Epidermal melanocyte (primary cell): ENCODE measurements at regions not wholly inside any gene's neighbourhood (a gene's known extent, or its start where the extent isn't known, plus 50 kb on each side); places are given as distances from the start of the nearest gene placed in this dataset.

Experiments
- DNase-seq: peaks from one replicate; pipeline ENCODE4 v3.0.0; 2011; ENCODE audit warnings: low spot score; ENCODE audit not compliant: insufficient read length

DNA sequence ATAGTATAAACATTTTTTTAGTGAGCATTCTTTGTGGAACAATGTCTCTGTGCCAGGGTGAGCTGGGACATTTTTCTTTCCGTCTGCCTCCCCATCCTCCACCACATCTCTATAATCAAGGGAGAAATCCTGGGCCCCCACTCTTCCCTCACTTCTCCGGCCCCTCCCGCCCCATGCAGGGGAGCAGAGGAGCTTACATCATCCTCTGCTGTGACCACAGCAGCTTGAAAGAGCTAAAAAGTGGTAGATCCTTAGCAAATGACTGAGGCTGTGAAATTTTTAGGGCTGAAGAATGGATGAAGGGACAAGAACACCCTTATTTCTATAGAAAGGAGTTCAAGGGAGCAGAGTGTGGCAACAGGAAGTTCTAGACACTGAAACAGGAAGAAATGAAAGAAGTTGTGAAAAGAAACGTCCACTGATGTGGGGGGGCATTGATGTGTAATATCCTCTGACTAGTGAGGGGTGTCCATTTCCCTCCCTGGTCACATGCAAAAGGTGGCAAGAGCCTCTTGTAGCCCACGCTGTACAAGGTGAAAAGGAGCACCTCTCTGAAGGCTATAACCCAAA lies 380.3 kb upstream of the JARID2 start:
- no peak for DNase-seq

DNA sequence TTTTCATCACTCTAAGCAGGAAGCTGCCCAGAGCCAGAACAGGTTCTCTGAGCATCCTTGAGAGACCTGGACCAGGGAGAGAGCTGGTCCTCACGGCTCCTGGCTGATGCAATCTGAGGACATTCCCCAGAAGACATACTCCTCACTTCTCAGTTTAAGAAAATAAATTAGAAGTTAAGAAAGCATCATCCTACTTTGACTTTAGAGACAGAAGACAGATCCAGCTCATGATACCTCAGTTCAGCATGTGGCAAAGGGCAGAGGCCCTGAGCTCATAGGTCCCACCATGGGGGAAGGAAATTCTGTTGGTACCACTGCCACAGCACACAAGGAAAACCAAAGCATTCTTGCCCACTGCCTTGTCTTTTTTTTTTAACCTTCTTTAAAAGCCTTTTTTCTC lies 378.1 kb upstream of the JARID2 start:
- DNase-seq, result no peak

DNA sequence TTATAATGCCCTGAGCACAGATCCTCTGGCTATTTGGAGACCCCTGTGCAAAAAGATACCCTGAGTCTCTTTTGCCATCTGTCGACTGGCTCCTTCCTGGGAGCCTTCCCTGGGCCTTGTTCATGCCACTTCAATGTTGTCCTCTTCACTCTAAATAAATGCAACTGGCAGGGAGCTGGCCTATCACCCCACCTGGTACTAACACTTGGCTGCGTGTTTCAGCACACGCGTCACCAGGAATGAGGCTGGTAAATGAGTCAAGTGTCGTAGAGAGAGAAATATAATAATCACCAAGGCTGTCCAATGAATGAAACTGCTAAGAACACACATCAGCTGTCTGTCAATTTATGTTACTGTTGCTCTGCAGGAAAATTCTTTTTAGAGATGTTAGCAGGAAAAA lies 374.6 kb upstream of the JARID2 start:
- DNase-seq, result no peak

DNA sequence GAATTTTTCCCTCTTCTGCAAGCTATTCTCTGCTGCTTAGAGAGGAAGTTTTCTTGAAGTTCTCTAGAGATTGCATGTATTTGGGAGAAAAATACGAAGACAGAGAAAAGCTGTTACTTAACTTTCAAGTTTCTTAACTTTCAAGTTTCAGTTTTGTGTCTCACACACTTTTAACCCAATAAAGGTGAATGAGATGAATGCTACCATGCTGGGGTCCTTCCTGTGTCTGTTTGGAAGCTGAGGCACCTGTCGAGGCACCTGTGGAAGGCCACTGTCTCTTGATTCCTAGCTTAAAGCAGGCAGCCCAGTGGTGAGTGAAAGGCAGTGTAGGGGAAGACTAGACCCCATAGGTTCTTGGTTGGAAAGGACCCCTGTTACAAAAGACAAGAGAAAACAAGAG lies 372.8 kb upstream of the JARID2 start:
- DNase-seq, result no peak

DNA sequence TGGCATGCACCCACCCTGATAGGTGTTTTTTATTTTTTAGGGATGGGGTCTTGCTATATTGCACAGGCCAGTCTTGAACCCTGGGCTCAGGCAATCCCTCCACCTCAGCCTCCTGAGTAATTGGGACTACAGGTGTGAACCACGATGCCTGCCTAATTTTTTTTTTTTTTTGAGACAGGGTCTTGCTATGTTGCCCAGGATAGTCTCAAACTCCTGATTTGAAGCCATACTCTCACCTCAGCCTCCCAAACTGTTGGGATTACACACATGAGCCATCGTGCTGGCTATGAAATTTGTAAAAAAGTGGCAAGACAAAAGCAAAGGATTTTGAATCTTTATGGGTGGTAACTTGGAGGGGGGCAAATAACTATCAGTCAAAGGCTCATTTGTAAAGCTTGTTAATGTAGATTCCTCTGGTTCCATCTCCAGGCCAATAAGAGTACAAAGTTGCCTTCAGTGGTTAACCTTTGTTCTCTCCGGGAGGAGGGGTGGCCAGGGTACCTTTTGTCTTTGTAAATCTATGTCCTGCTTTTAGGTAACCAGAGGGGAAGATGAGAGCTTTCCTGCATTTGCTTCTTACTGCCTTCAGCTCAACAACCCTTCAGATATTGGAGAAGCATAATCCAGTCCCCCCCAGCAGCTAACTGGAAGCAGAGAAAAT lies 372.0 kb upstream of the JARID2 start:
- no peak for DNase-seq

DNA sequence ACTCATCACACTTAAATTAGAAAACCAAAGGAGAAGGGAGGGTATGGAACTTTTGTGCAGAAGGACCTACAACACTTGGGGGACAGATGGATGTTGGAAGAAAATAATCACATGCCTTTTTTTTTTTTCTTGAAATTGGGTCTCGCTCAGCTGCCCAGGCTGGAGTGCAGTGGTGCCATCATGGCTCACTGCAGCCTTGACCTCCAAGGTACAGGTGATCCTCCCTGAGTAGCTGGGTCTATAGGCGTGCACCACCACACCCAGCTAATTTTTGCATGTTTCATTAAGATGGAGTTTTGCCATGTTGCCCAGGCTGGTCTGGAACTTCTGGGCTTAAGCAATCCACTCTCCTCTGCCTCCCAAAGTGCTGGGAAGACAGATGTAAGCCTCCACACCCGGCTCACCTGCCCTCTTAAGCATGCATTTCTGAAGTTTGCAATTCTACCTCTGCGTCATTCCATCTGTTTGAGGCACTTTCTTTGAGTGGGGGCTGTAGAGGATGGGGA lies 370.8 kb upstream of the JARID2 start:
- DNase-seq, result no peak

DNA sequence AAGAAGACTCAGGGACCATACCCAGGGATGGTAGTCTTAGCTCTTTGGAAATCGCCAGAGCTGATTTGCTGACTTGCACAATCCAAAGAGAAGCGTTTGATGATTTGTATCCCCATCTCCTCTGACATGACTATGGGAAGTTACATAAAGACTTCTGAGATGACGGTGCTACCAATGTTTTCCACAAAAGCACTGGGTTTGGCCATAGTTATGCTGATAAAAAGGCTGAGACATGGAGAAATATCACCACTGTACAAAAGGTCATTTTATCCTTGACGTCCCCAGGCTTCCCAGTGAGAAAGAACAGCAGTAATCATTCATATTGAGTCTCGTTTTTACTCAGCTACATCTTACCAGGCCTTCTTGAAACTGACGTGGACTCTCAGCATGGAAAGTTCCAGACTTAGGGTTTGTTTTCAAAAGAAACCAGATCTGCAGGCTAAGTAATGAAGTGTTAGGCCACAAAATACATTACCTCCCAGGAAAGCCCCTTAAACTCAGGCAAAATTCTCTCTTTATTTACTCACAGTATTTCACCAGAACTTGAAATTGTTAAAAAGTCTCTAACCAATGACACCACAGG lies 370.3 kb upstream of the JARID2 start:
- no peak for DNase-seq

DNA sequence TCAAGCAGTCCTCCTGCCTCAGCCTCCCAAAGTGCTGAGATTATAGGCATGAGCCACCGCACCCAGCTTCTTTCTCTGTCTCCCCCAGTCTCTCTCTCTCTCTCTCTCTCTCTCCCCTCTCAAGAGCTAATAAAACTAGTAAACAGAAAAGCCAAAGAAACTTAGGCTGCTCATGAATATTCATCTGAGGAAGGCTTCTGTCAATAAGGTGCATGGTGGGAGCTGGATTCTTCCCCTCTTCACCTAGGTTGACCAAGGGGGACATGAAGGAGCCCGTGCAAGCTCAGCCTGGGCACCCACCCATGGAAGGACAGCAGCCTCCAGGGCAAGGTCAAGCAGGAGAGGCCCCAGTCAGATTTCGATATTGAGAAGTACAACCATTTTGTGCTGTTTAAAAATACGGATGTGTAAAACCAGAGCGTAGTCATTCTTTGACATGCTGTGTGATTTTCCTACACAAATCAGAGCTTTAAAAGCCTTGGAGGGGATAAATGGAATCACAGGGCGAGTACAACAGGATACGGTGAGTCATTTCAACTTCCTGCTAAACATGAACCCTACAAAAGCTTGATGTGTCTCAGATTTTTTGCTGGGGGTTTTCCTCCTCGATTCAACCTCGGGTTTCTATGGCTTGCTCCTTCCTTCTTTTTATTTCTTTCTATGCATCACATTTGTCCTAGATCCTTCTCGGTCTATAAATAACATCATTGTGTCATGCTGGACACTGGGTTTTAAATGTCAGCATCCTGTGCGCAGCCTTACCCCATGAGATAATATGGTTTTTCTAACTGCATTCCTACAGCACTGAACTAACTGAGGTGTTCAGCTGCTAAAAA lies 368.9 kb upstream of the JARID2 start:
- no peak for DNase-seq

DNA sequence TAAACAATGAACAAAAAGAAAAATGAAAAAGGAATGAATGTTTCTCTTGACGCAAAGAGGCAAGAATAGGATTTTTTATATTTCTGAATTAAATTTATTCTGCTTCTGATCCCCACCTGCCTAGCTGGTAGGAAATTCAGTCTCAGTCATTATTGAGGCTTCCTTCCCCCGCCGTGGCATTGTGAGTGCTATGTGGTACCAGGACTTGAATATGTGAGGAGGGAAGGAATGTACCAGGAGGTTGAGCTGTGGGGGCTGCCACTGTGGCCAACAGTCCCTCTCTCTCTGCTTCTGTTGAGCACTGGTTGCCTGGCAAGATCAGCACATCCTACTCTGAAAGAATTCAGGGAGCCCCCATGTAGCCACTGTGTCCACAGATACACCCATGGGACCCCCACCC lies 368.1 kb upstream of the JARID2 start:
- DNase-seq, result no peak

DNA sequence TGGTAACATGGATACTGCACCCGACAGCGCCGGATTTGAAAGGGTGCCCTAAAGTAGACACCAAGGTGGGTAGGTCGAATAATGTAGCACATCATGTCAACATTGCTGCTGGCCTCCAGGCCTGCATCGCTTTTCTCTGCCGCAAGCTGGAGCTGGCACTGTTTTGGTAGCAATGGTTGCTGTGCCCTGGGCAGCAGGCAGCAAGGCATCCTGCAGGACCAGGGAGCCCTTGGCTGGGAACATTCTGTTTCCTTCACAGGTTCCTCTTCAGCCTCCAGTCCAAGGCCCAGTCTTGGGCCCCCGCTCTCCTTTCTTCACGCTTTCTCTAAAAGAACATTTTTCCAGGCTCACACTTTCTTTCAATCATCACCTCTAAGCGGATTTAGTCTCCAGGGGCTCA lies 365.8 kb upstream of the JARID2 start:
- no peak for DNase-seq

DNA sequence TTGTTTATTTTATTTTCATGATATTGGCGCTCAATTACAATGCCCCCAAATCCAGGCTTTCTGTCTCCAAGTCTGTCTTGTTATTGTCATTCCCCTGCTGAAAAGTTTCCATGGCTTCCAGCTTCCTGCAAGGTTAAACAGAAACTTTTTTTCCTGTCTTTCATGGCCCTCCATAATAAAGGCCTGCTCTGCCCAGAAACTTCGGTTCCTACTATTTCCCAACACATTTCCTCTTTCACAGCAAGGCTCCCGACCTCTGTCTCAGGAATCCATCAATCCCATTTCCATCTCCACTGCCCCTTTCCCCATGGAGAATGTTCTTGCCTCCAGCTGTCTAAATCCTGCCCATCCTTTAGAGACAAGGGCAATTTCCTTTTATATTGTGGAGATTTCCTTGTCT lies 365.2 kb upstream of the JARID2 start:
- DNase-seq, result no peak

DNA sequence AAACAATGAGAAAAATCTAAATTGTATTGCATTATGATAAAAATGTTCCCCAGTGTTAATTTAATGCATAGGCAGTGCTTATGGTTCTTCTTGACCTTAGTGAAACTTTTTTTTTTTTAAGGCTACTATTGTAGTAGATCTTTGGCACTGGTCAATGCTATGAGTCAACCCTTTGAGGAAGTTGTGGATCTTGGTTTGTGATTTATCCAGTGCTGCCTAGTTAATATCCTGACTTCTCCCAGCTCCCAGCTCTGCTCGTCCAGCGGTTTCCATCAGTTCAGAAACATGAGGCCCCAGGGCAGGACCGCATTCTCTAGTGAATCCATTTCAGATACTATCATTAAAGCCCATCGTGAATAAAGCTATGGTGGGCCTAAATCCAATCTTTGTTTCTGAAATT lies 364.5 kb upstream of the JARID2 start:
- DNase-seq, result no peak

DNA sequence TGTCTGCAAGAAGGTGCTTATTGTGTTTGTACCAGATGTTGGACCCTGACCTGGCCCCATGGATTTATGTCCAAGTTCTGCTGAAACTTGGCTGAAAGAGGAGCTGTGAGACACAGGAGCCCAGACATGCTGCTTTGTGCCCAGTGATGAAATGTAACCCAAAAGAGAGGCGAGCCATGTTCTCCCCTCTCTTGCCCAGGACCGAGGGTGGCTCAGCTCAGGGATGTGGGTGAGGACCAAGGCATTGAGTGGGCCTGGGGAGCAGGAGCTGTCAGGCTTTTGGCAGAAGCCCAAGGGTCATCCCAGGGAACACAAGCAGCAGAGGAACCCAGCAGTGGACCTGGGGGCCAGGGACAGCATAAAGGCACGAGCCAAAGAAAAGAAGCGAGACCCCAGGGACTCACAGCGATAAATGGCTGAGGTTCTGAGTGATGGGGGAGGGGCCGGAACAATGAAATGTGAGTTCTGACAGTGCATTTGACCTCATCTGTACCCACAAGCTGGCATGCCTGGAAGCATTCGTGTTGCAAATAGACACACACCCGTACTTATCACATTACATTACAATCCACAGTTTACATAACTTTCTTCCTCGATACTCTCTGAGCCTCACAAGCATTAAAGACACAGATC lies 363.4 kb upstream of the JARID2 start:
- peak; percentile 44 for DNase-seq

DNA sequence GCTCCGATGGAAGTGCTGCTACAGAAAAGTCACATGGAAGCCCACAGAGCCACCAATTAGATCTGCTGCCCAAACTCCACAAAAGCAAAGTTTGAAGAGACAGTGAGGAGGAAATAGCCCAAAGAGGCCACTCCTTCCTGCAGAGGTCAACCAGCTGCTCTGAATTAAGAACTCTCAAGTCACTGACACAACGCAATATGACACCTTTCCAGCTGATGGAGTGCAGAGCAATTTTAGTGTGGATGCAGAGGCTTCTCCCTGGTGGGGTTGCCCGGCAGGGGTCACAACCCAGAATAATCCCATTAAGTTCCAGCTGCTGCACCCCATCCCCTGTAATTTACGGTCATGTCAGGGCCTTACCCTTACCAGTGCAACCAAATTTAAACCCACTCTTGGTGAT lies 361.9 kb upstream of the JARID2 start:
- DNase-seq, result no peak

DNA sequence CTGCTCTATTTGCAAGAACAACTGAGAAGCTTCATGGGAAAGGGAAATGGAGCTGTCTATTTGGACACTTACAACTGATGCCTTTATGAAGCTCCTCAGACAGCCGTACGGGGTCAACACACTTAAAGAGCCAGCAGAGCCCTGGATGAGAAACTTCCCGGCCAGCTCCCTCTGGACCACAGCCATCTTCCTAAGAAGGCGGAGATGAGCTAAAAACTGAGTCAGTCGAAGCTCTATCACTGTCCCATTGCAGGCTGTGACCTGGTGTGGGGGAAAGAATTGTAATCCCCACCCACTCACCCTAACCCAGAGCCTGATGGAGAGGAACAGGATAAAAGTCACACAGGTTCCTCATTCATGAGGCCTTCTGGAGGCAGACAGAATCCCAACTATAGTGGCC lies 360.4 kb upstream of the JARID2 start:
- DNase-seq, result no peak

DNA sequence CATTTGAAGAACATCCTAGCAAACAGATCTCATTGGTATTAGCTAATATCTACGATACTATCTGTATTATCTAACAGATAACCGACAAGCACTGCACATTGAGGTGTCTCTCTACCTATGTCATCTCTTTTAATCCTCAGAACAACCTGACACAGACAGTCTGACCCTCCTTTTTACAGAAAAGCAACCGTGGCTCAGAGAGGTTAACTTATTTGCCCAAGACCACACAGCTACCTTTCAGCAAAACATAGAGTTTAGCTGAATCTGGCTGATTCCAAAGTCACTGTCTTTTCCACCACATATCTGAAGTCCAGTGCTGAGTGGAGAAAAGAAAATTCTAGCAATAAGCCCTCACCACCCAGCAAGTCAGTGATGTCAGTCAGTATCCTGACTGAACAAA lies 358.7 kb upstream of the JARID2 start:
- DNase-seq, result no peak

DNA sequence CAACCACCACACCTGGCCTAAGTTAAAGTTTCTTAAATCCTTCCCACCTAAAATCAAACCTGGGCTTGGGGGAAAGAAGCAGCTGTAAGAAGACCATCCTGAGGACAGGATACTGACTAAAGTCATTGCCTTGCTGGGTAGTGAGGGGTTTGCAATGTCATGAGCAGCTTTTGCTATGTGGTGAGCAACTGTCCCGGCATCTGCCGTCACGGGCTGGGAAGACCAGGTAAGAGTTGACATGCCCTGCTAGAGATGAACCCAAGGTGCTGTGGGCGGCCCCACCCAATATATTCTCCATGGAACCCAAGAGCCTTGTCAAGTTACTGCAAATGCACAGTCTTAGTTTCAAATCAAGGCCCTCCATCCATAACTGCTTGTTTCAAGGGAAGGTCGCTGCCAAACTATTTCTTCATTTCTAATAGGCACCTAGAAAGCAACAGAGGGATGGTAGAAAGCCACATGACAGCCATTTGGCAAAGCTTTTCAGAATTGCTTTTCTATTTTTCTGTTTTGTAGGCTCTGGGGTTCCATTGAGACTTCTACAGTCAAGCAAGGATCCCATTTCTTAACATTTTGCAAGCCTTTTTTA lies 357.8 kb upstream of the JARID2 start:
- no peak for DNase-seq

DNA sequence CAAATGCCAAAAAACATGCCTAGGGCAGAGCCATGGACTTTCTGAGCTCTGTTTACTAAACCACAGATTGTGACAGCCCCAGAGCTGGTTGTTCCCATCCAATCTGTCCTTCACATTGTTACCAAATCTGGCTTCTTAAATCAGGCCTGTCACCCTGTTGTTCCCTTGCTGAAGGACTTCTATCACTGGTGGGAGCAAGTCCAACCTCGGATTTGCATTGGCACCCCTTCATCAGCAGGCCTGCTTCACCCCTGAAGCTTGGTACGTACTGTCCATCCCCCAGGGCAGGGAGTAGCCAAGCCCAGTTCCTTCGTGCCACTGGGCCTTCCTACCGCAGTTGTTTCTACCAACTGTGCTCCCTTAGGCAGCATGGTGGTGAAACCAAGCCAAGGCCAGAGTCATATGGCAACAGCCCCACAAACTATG lies 357.3 kb upstream of the JARID2 start:
- no peak for DNase-seq

DNA sequence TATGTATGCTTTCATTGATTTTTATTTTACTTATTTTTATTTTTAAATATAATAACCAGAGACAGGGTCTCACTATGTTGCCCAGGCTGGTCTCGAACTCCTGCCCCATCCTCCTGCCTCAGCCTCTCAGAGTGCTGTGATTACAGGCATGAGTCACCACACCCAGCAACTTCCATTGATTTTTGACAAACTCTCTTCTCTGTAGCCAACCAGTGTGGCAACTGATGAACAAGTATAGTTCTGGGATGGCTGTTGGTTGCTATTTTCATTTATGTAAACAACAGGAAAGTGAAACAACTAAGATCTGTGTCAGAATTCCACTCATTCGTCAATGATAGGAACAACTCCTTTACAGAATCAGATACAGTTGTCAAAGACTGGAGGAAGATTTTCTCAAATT lies 356.7 kb upstream of the JARID2 start:
- no peak for DNase-seq

DNA sequence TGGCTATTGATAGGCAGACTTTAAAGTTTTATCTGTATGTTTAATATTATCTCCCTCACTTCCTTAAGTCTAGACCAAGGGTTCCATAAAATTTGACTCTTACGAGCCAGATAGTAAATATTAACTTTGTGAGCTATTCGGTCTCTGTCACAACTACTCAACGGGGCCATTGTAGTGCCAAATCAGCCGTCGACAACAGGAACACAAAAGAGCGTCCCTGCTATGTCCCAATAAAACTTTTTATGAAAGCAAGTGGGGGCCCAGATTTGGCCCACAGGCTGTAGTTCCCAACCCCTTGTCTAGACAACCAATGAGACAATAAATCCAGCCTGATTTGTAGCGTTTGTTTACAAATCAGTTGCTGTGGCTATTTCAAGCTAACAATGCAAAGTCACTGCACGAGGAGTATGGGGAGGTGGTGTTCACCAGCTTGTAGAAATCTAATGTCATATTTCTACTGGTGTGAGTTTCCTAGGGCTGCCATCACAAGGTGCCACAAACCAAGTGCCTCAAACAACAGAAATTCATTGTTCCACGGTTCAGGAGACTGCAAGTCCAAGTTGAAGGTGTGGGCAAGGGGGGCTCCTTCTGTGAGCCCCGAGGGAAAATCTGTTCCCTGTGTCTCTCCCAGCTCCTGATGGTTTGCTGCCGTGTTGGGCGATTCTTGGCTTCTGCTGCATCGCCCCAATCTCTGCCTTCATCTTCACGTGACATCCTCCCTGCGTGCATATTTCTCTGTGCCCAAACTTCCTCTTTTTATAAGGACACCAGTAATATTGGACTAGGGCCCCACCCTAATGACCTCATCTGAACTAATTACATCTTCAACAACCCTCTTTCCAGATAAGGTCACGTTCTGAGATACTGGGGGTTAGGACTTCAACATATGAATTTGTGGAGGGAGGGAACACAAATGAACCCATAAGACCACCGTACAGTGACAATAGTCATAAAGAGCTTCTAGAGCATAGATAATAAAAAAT lies 356.0 kb upstream of the JARID2 start:
- no peak for DNase-seq
